ENCODE measurements at regions not wholly inside any gene's neighbourhood (a gene's known extent, or its start where the extent isn't known, plus 50 kb on each side); places are given as distances from the start of the nearest gene placed in this dataset.
"Not testable (repeated sequence)": the region's sequence is repeated elsewhere in the genome, so short reads cannot be mapped to it uniquely, and the experiment has no call there.

DNA sequence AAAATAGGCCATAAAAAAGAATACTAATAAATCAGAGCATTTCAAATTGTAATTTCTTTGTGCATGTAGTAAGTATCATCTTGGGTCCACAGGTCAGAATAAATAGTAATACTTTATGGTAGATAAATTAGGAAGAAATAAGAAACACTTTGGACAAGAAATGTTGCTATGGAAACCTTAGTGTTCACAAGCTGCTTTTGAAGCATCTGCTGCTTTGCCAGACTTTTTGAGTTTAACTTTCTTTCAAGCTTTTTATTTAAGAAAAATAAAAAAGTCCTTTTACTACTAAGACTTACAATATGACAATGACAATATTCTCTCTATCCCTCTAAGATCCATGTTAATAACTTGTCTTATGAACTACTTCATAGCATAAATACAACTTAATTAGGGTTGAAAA lies 690.7 kb upstream of the FSHR start:
- H3F3A ChIP-seq (ENCODE audit: insufficient read depth, low read length): no peaks in the 10 kb centered on the region
- no peak overlapping the region for H3K27ac ChIP-seq (ENCODE audit: low read depth, low read length, poor library complexity, severe bottlenecking)
- no peaks in the 10 kb centered on the region for H3K9me2 ChIP-seq (ENCODE audit: low read depth, low read length)
- TF ChIP-seq, protein P1, sequence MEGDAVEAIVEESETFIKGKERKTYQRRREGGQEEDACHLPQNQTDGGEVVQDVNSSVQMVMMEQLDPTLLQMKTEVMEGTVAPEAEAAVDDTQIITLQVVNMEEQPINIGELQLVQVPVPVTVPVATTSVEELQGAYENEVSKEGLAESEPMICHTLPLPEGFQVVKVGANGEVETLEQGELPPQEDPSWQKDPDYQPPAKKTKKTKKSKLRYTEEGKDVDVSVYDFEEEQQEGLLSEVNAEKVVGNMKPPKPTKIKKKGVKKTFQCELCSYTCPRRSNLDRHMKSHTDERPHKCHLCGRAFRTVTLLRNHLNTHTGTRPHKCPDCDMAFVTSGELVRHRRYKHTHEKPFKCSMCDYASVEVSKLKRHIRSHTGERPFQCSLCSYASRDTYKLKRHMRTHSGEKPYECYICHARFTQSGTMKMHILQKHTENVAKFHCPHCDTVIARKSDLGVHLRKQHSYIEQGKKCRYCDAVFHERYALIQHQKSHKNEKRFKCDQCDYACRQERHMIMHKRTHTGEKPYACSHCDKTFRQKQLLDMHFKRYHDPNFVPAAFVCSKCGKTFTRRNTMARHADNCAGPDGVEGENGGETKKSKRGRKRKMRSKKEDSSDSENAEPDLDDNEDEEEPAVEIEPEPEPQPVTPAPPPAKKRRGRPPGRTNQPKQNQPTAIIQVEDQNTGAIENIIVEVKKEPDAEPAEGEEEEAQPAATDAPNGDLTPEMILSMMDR (IDR thresholded peaks at IDR 0.05; ENCODE audit: low read length): no peak
- no peak for TF ChIP-seq EZH2 (IDR thresholded peaks at IDR 0.05; ENCODE audit: borderline replicate concordance, low read length)
- H4K20me1 ChIP-seq (ENCODE audit: insufficient read depth, low read length): no peaks in the 10 kb centered on the region
- no peaks in the 10 kb centered on the region for H3K4me1 ChIP-seq (ENCODE audit: insufficient read depth, low read length, severe bottlenecking)
- H3K9me3 ChIP-seq (ENCODE audit: low read length): no peaks in the 10 kb centered on the region
- no peaks in the 10 kb centered on the region for H3K36me3 ChIP-seq (ENCODE audit: insufficient read depth, low read length)
- H3K4me2 ChIP-seq (ENCODE audit: low read length): no peak overlapping the region
- no peak overlapping the region for H2AFZ ChIP-seq (ENCODE audit: low read length)
- no peaks in the 10 kb centered on the region for H3K27me3 ChIP-seq (ENCODE audit: insufficient read depth, low read length)
- H3K4me3 ChIP-seq (ENCODE audit: low read depth, low read length, poor library complexity, severe bottlenecking): no peak overlapping the region
- H3K9ac ChIP-seq (ENCODE audit: low read length): no peak overlapping the region
- no peaks in the 10 kb centered on the region for H3K79me2 ChIP-seq (ENCODE audit: insufficient read depth, low read length)

DNA sequence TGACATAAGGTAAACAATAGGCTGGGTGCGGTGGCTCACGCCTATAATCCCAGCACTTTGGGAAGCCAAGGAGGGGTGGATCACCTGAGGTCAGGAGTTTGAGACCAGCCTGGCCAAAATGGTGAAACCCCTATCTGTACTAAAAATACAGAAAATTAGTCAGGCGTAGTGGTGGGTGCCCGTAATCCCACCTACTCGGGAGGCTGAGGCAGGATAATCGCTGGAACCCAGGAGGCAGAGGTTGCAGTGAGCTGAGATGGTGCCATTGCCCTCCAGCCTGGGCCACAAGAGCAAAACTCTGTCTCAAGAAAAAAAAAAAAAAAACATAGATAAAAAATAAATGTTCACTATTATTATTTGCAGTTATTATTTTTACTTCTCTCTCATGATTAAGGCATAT lies 689.8 kb upstream of the FSHR start:
- not testable (repeated sequence) for H3K79me2 ChIP-seq (ENCODE audit: insufficient read depth, low read length); H3K4me3 ChIP-seq (ENCODE audit: low read depth, low read length, poor library complexity, severe bottlenecking); H3F3A ChIP-seq (ENCODE audit: insufficient read depth, low read length); H4K20me1 ChIP-seq (ENCODE audit: insufficient read depth, low read length); H3K27me3 ChIP-seq (ENCODE audit: insufficient read depth, low read length); H3K4me2 ChIP-seq (ENCODE audit: low read length); H3K9ac ChIP-seq (ENCODE audit: low read length); H3K9me3 ChIP-seq (ENCODE audit: low read length); H3K9me2 ChIP-seq (ENCODE audit: low read depth, low read length); H2AFZ ChIP-seq (ENCODE audit: low read length); H3K36me3 ChIP-seq (ENCODE audit: insufficient read depth, low read length); H3K27ac ChIP-seq (ENCODE audit: low read depth, low read length, poor library complexity, severe bottlenecking); H3K4me1 ChIP-seq (ENCODE audit: insufficient read depth, low read length, severe bottlenecking)

DNA sequence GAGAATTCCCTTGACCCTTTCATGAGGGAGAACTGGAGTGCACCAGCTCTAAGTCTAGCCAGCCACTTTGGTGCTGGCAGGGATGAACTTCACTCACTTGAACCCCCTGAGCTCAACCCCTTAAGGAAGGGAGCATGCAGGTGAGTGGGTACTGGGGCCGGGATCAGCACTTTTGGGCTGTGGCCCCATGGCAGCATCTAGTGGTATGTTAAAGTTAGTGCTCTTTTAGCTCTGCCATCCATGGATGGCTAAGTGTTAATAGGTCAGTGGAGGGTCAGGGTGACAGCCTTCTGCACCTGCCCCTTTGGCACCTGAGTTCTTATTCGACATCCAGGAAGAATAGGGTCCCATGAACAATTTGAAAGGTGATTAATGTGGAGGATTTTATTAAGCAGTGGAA lies 689.0 kb upstream of the FSHR start:
- H3K4me3 ChIP-seq (ENCODE audit: low read depth, low read length, poor library complexity, severe bottlenecking): no peak overlapping the region
- H4K20me1 ChIP-seq (ENCODE audit: insufficient read depth, low read length): no peaks in the 10 kb centered on the region
- no peak overlapping the region for H2AFZ ChIP-seq (ENCODE audit: low read length)
- no peak overlapping the region for H3K9ac ChIP-seq (ENCODE audit: low read length)
- H3K9me3 ChIP-seq (ENCODE audit: low read length): no peaks in the 10 kb centered on the region
- no peak overlapping the region for H3K27ac ChIP-seq (ENCODE audit: low read depth, low read length, poor library complexity, severe bottlenecking)
- no peaks in the 10 kb centered on the region for H3K9me2 ChIP-seq (ENCODE audit: low read depth, low read length)
- no peaks in the 10 kb centered on the region for H3K27me3 ChIP-seq (ENCODE audit: insufficient read depth, low read length)
- no peaks in the 10 kb centered on the region for H3K36me3 ChIP-seq (ENCODE audit: insufficient read depth, low read length)
- TF ChIP-seq, protein P1 (IDR thresholded peaks at IDR 0.05; ENCODE audit: low read length): no peak
- TF ChIP-seq EZH2 (IDR thresholded peaks at IDR 0.05; ENCODE audit: borderline replicate concordance, low read length): no peak
- no peaks in the 10 kb centered on the region for H3K4me1 ChIP-seq (ENCODE audit: insufficient read depth, low read length, severe bottlenecking)
- no peaks in the 10 kb centered on the region for H3K79me2 ChIP-seq (ENCODE audit: insufficient read depth, low read length)
- H3F3A ChIP-seq (ENCODE audit: insufficient read depth, low read length): no peaks in the 10 kb centered on the region
- no peak overlapping the region for H3K4me2 ChIP-seq (ENCODE audit: low read length)

DNA sequence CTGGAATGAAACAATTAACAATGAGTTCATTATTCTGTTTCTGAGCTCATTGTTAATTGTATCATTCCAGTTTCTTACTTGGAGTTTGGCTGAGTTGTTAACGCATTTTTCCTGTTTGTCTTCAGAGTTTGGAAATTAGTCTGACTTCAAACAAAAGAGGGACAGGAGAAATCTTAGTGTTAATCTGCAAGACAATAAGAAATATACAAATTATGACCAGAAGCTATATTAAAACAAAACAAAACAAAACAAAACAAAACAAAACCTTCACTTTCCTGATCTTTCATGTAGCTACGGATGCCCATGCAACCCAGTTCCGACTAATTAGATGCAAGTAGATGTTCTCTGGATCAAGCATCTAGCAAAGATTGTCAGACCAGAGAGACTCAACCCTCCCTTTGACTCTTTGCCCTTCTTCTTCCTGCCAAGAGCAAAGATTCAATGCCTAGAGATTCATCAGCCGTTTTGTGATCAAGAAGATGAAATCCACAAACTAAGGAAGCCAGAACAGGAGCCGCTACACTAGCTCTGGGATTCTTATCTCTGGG lies 686.2 kb upstream of the FSHR start:
- no peaks in the 10 kb centered on the region for H3K4me1 ChIP-seq (ENCODE audit: insufficient read depth, low read length, severe bottlenecking)
- no peaks in the 10 kb centered on the region for H3K9me3 ChIP-seq (ENCODE audit: low read length)
- TF ChIP-seq, protein P1 (IDR thresholded peaks at IDR 0.05; ENCODE audit: low read length): no peak
- TF ChIP-seq EZH2 (IDR thresholded peaks at IDR 0.05; ENCODE audit: borderline replicate concordance, low read length): no peak
- H3K4me3 ChIP-seq (ENCODE audit: low read depth, low read length, poor library complexity, severe bottlenecking): no peak overlapping the region
- no peaks in the 10 kb centered on the region for H3K27me3 ChIP-seq (ENCODE audit: insufficient read depth, low read length)
- no peak overlapping the region for H3K9ac ChIP-seq (ENCODE audit: low read length)
- H3K79me2 ChIP-seq (ENCODE audit: insufficient read depth, low read length): no peaks in the 10 kb centered on the region
- no peaks in the 10 kb centered on the region for H4K20me1 ChIP-seq (ENCODE audit: insufficient read depth, low read length)
- no peak overlapping the region for H2AFZ ChIP-seq (ENCODE audit: low read length)
- no peaks in the 10 kb centered on the region for H3K36me3 ChIP-seq (ENCODE audit: insufficient read depth, low read length)
- H3F3A ChIP-seq (ENCODE audit: insufficient read depth, low read length): no peaks in the 10 kb centered on the region
- no peaks in the 10 kb centered on the region for H3K9me2 ChIP-seq (ENCODE audit: low read depth, low read length)
- no peak overlapping the region for H3K27ac ChIP-seq (ENCODE audit: low read depth, low read length, poor library complexity, severe bottlenecking)
- no peak overlapping the region for H3K4me2 ChIP-seq (ENCODE audit: low read length)

Data from OCI-LY1 (cell line).